ENCODE measurements at regions not wholly inside any gene's neighbourhood (a gene's known extent, or its start where the extent isn't known, plus 50 kb on each side); places are given as distances from the start of the nearest gene placed in this dataset.
"Not testable (repeated sequence)": the region's sequence is repeated elsewhere in the genome, so short reads cannot be mapped to it uniquely, and the experiment has no call there.

DNA sequence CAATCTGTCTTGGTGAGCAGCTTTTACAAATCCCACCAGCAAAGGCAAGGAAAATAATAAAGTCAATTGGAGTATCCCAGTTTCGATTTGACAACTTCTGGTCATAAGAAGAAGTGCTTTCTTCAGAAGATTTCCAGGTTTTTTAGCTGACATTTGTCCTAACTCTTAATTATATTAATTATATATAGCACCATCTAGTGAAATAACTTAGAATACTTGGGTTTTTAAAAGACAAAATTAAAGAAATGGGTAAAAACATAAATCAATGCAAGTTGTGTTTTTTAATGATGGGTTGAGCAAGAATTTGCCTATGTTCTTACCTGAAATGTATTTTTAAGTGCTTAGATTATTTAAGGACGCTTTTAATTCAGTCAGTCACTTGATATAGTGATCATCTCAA is 421.8 kb downstream of the ACTL7B start:
- H3K4me3 Mint-ChIP-seq (ENCODE audit: low read depth), result no peak overlapping the region
- H3K27me3 Mint-ChIP-seq, result peaks cover 26% of the 10 kb centered on the region

GRCh38 chr9:108430655-108431054 is 425.1 kb downstream of the ACTL7B start:
- TF ChIP-seq CTCF (IDR thresholded peaks at IDR 0.05; ENCODE audit: unreplicated experiment), result no peak
- Mint-ChIP-seq H3K9me3 (ENCODE audit: low read depth) (peaks cover 18% of the 10 kb centered on the region), H3K36me3 (ENCODE audit: insufficient read depth) (no peaks in the 10 kb centered on the region), H3K4me3 (ENCODE audit: low read depth) (no peak overlapping the region), H3K27me3 (peaks cover 17% of the 10 kb centered on the region), H3K4me1 (ENCODE audit: low read depth) (peaks cover 1% of the 10 kb centered on the region), H3K27ac (no peak overlapping the region)
- DNase-seq (ENCODE audit: low spot score, unreplicated experiment), result no peak

More for the DNA sequence above, 421.8 kb downstream of the ACTL7B start:
- no peak for DNase-seq (ENCODE audit: low spot score, unreplicated experiment)
- H3K4me1 Mint-ChIP-seq (ENCODE audit: low read depth), result peaks cover 1% of the 10 kb centered on the region
- H3K36me3 Mint-ChIP-seq (ENCODE audit: insufficient read depth), result no peaks in the 10 kb centered on the region
- no peak overlapping the region for H3K27ac Mint-ChIP-seq
- H3K9me3 Mint-ChIP-seq (ENCODE audit: low read depth), result peaks cover 18% of the 10 kb centered on the region
- TF ChIP-seq CTCF (IDR thresholded peaks at IDR 0.05; ENCODE audit: unreplicated experiment), result no peak

DNA sequence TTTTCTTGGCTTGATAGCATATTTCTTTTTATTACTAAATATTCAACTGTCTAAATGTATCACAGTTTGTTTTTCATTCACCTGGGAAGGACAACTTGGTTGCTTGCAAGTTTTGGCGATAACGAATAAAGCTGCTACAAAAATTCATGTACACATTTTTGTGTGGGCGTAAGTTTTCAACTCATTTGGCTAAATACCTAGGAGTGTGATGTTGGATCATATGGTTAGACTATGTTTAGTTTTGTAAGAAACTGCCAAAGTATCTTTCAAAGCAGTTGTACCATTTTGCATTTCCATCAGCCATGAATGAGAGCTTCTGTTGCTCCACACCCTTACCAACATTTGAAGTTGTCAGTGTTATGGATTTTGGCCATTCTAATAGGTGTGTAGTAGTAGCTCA is 428.0 kb downstream of the ACTL7B start:
- no peak for DNase-seq (ENCODE audit: low spot score, unreplicated experiment)
- H3K27ac Mint-ChIP-seq, result no peak overlapping the region
- H3K4me1 Mint-ChIP-seq (ENCODE audit: low read depth), result peaks cover 1% of the 10 kb centered on the region
- TF ChIP-seq CTCF (IDR thresholded peaks at IDR 0.05; ENCODE audit: unreplicated experiment), result no peak
- H3K4me3 Mint-ChIP-seq (ENCODE audit: low read depth), result no peak overlapping the region
- H3K9me3 Mint-ChIP-seq (ENCODE audit: low read depth), result peaks cover 18% of the 10 kb centered on the region
- H3K36me3 Mint-ChIP-seq (ENCODE audit: insufficient read depth), result no peaks in the 10 kb centered on the region
- peaks cover 16% of the 10 kb centered on the region for H3K27me3 Mint-ChIP-seq

DNA sequence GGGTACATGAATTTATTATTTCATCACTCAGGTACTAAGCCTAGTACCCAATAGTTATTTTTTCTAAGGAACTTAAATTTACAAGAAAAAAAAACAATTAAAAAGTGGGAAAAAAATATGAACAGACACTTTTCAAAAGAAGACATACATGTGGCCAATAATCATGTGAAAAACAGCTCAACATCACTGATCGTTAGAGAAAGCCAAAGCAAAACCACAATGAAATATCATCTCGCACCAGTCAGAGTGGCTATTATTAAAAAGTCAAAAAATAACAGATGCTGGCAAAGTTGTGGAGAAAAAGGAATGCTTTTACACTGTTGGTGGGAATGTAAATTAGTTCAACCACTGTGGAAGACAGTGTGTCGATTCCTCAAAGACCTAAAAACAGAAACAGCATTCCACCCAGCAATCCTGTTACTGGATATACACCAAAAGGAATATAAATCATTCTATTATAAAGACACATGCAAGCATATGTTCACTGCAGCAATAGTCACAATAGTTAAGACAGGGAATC is 429.3 kb downstream of the ACTL7B start:
- not testable (repeated sequence) for H3K9me3 Mint-ChIP-seq (ENCODE audit: low read depth); H3K4me3 Mint-ChIP-seq (ENCODE audit: low read depth); DNase-seq (ENCODE audit: low spot score, unreplicated experiment); H3K4me1 Mint-ChIP-seq (ENCODE audit: low read depth); H3K27ac Mint-ChIP-seq; H3K36me3 Mint-ChIP-seq (ENCODE audit: insufficient read depth)
- H3K27me3 Mint-ChIP-seq, result peaks cover 16% of the 10 kb centered on the region

GRCh38 chr9:108423433-108423832 is 432.4 kb downstream of the ACTL7B start:
- peaks cover 7% of the 10 kb centered on the region for H3K9me3 Mint-ChIP-seq (ENCODE audit: low read depth)
- H3K4me3 Mint-ChIP-seq (ENCODE audit: low read depth), result no peak overlapping the region
- no peak overlapping the region for H3K27ac Mint-ChIP-seq
- no peak for TF ChIP-seq CTCF (IDR thresholded peaks at IDR 0.05; ENCODE audit: unreplicated experiment)
- H3K4me1 Mint-ChIP-seq (ENCODE audit: low read depth), result no peaks in the 10 kb centered on the region
- DNase-seq (ENCODE audit: low spot score, unreplicated experiment), result no peak
- no peaks in the 10 kb centered on the region for H3K36me3 Mint-ChIP-seq (ENCODE audit: insufficient read depth)
- peaks cover 13% of the 10 kb centered on the region for H3K27me3 Mint-ChIP-seq

DNA sequence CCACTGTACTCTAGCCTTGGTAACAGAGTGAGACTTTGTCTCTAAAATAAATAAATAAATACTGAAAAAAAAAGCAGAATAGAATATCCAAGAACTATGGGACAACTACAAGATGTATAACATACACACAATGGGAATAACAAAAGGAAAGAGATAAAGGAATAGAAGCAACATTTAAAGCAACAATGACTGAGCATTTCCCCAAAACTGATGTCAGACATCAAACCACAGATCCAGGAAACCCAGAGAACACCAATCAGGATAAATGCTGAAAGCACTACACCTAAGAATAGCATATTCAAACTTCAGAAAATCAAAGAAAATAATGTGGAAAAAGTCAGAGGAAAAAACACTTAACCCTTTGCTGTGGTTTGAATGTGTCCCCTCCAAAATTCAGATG is 436.4 kb downstream of the ACTL7B start:
- no peak for TF ChIP-seq CTCF (IDR thresholded peaks at IDR 0.05; ENCODE audit: unreplicated experiment)
- no peaks in the 10 kb centered on the region for H3K36me3 Mint-ChIP-seq (ENCODE audit: insufficient read depth)
- no peaks in the 10 kb centered on the region for H3K4me1 Mint-ChIP-seq (ENCODE audit: low read depth)
- no peak overlapping the region for H3K4me3 Mint-ChIP-seq (ENCODE audit: low read depth)
- H3K27me3 Mint-ChIP-seq, result peaks cover 7% of the 10 kb centered on the region
- no peak overlapping the region for H3K27ac Mint-ChIP-seq
- DNase-seq (ENCODE audit: low spot score, unreplicated experiment), result no peak
- peaks cover 7% of the 10 kb centered on the region for H3K9me3 Mint-ChIP-seq (ENCODE audit: low read depth)
